Peyer's patch (tissue), 4 donors: ENCODE measurements at regions not wholly inside any gene's neighbourhood (a gene's known extent, or its start where the extent isn't known, plus 50 kb on each side); places are given as distances from the start of the nearest gene placed in this dataset.
"Not testable (repeated sequence)": the region's sequence is repeated elsewhere in the genome, so short reads cannot be mapped to it uniquely, and the experiment has no call there.

Experiments used
- POLR2A ChIP-seq, 2 donors: fragments of 450-650 bp; IDR thresholded peaks; one replicate each; pipeline ENCODE4 v1.5.1; 2017; ENCODE audit warnings: antibody characterized with exemption in 2 of 2, mild to moderate bottlenecking in 2 of 2, moderate library complexity in 2 of 2
- TF ChIP-seq, protein P1 (sequence below), 6 experiments: fragments of 450-650 bp in 4 of 6; fragments of 200-600 bp in 2 of 6; sonication (generic) in 1 of 6; IDR thresholded peaks; one replicate each; pipeline ENCODE4 v1.5.1; 2017 to 2019; ENCODE audit warnings: antibody characterized with exemption in 6 of 6, mild to moderate bottlenecking in 3 of 6, moderate library complexity in 1 of 6

- TF ChIP-seq, protein P1, sequence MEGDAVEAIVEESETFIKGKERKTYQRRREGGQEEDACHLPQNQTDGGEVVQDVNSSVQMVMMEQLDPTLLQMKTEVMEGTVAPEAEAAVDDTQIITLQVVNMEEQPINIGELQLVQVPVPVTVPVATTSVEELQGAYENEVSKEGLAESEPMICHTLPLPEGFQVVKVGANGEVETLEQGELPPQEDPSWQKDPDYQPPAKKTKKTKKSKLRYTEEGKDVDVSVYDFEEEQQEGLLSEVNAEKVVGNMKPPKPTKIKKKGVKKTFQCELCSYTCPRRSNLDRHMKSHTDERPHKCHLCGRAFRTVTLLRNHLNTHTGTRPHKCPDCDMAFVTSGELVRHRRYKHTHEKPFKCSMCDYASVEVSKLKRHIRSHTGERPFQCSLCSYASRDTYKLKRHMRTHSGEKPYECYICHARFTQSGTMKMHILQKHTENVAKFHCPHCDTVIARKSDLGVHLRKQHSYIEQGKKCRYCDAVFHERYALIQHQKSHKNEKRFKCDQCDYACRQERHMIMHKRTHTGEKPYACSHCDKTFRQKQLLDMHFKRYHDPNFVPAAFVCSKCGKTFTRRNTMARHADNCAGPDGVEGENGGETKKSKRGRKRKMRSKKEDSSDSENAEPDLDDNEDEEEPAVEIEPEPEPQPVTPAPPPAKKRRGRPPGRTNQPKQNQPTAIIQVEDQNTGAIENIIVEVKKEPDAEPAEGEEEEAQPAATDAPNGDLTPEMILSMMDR (IDR thresholded peaks at IDR 0.05): not testable (repeated sequence)
- not testable (repeated sequence) for TF ChIP-seq POLR2A (IDR thresholded peaks at IDR 0.05)
Measured at GRCh38 chr18:4527826-4528225, 72.7 kb upstream of the DLGAP1 start.
